ENCODE measurements at regions not wholly inside any gene's neighbourhood (a gene's known extent, or its start where the extent isn't known, plus 50 kb on each side); places are given as distances from the start of the nearest gene placed in this dataset.
A peak's percentile ranks its signal among the peaks of the same experiment; 100 is the strongest.
"Not testable (repeated sequence)": the region's sequence is repeated elsewhere in the genome, so short reads cannot be mapped to it uniquely, and the experiment has no call there.

DNA sequence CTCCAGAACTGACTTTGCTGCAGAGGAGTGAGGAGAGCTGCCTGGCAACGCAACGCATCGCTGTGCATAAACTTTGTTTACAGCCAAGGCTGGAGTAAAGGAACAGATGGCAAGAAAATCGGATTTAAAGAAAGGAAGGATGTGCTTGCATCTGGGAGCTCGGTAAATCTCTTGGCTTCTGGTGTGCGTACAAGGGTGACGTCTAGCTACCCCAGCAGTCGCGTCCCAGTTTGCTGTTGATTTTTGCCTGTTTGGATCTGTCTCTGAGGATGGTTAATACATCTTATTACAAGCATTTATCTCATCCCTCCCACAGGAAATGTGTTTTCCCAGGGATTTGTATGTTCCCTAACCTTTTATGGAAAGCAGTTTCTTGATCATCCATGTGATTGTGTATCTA, 73.3 kb upstream of the RALGPS2 start:
- no peak for DNase-seq
- WGBS, 2 donors = 22 to 34% methylated on average over 9 of the region's 9 CpGs
- intact Hi-C loops (cut with DNase I) = no loop called here
- no peaks in the 10 kb centered on the region for H3K27me3 ChIP-seq (ENCODE audit: control insufficient read depth in 1 of 2, insufficient read depth in 2 of 2, low read length in 1 of 2)
- H3K9me3 ChIP-seq (ENCODE audit: control insufficient read depth, low read length) = peaks cover 1% of the 10 kb centered on the region
- no peak for ATAC-seq (ENCODE audit: low FRiP score)
- H3K36me3 ChIP-seq (ENCODE audit: control insufficient read depth in 1 of 2, insufficient read depth in 2 of 2, low read length in 1 of 2) = no peaks in the 10 kb centered on the region
- no peaks in the 10 kb centered on the region for H3K4me1 ChIP-seq (ENCODE audit: control insufficient read depth in 1 of 2, insufficient read depth in 2 of 2, low read length in 2 of 2)
- no peak overlapping the region for H3K4me3 ChIP-seq (ENCODE audit: low read length in 2 of 2)
- H3K27ac ChIP-seq (ENCODE audit: low read depth in 1 of 2, low read length in 2 of 2) = no peak overlapping the region

GRCh38 chr1:178652506-178653490, 72.2 kb upstream of the RALGPS2 start:
- Histone ChIP-seq H3K27me3 (ENCODE audit: control insufficient read depth in 1 of 2, insufficient read depth in 2 of 2, low read length in 1 of 2) (no peaks in the 10 kb centered on the region), H3K9me3 (ENCODE audit: control insufficient read depth, low read length) (peaks cover 1% of the 10 kb centered on the region), H3K27ac (ENCODE audit: low read depth in 1 of 2, low read length in 2 of 2) (no peak overlapping the region), H3K4me3 (ENCODE audit: low read length in 2 of 2) (no peak overlapping the region), H3K4me1 (ENCODE audit: control insufficient read depth in 1 of 2, insufficient read depth in 2 of 2, low read length in 2 of 2) (no peaks in the 10 kb centered on the region), H3K36me3 (ENCODE audit: control insufficient read depth in 1 of 2, insufficient read depth in 2 of 2, low read length in 1 of 2) (no peaks in the 10 kb centered on the region)
- 86 to 87% methylated on average over 8 of the region's 8 CpGs for WGBS, 2 donors
- ATAC-seq (ENCODE audit: low FRiP score) (no peak), DNase-seq (no peak)
- intact Hi-C loops (cut with DNase I) = no loop called here

DNA sequence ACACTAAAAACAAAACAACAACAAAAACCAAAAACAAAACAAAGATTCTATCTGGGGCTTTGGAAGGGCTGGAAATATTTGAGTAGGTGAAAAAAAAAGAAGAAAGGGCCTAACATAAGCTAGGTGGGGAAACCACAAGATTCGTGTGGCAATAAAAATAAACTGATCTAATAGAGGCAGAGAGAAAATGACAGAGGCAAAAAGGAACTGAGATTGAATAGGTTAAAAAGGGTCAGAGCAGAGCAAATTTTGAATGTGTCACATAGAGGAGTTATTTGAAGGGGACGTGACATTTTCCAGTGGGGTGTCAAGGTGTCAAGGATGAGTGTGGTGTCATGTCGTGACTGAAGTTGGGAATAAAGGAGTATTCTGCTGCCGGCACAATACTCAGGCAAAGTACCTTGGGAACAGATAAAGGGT, 65.2 kb upstream of the RALGPS2 start:
- Histone ChIP-seq H3K9me3 (ENCODE audit: control insufficient read depth, low read length) (peaks cover 3% of the 10 kb centered on the region), H3K27ac (ENCODE audit: low read depth in 1 of 2, low read length in 2 of 2) (no peak overlapping the region), H3K36me3 (ENCODE audit: control insufficient read depth in 1 of 2, insufficient read depth in 2 of 2, low read length in 1 of 2) (no peaks in the 10 kb centered on the region), H3K27me3 (ENCODE audit: control insufficient read depth in 1 of 2, insufficient read depth in 2 of 2, low read length in 1 of 2) (no peaks in the 10 kb centered on the region), H3K4me3 (ENCODE audit: low read length in 2 of 2) (no peak overlapping the region), H3K4me1 (ENCODE audit: control insufficient read depth in 1 of 2, insufficient read depth in 2 of 2, low read length in 2 of 2) (no peaks in the 10 kb centered on the region)
- intact Hi-C loops (cut with DNase I) = no loop called here
- no peak for DNase-seq
- 61 to 72% methylated on average over 4 of the region's 4 CpGs for WGBS, 2 donors
- ATAC-seq (ENCODE audit: low FRiP score) = no peak

DNA sequence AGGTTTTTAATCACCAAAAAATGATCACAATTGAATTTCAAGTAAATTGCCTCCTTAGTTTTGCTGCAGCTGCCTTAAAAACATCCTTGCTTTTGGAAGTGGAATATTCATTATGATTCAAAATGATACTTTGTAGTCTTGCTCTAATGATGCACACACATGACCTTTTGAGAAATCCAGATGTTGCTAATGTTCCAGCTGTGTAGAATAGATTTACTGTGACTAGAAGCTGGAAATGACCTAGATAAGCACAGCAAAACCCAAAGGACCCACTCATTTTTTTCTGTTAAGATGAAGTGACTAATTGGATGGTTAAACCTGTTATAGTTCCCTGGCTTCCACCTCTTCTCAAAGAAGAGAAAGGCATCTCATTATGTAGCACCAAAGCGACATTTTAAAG, 64.6 kb upstream of the RALGPS2 start:
- 96 to 100% methylated on average over 1 of the region's 1 CpG for WGBS, 2 donors
- H3K9me3 ChIP-seq (ENCODE audit: control insufficient read depth, low read length) = peaks cover 3% of the 10 kb centered on the region
- intact Hi-C loops (cut with DNase I) = no loop called here
- no peaks in the 10 kb centered on the region for H3K27me3 ChIP-seq (ENCODE audit: control insufficient read depth in 1 of 2, insufficient read depth in 2 of 2, low read length in 1 of 2)
- H3K36me3 ChIP-seq (ENCODE audit: control insufficient read depth in 1 of 2, insufficient read depth in 2 of 2, low read length in 1 of 2) = no peaks in the 10 kb centered on the region
- DNase-seq (no peak), ATAC-seq (ENCODE audit: low FRiP score) (no peak)
- H3K4me1 ChIP-seq (ENCODE audit: control insufficient read depth in 1 of 2, insufficient read depth in 2 of 2, low read length in 2 of 2) = no peaks in the 10 kb centered on the region
- H3K4me3 ChIP-seq (ENCODE audit: low read length in 2 of 2) = no peak overlapping the region
- no peak overlapping the region for H3K27ac ChIP-seq (ENCODE audit: low read depth in 1 of 2, low read length in 2 of 2)

- DNase-seq = peak in 1 of 2 donors; percentile 42
- no peak overlapping the region for H3K4me3 ChIP-seq (ENCODE audit: low read length in 2 of 2)
Measured at GRCh38 chr1:178664278-178664677, 60.8 kb upstream of the RALGPS2 start.

GRCh38 chr1:178665579-178665978, 59.5 kb upstream of the RALGPS2 start:
- WGBS, 2 donors = 50 to 69% methylated on average over 1 of the region's 1 CpG
- no peak overlapping the region for H3K4me3 ChIP-seq (ENCODE audit: low read length in 2 of 2)
- no peaks in the 10 kb centered on the region for H3K27me3 ChIP-seq (ENCODE audit: control insufficient read depth in 1 of 2, insufficient read depth in 2 of 2, low read length in 1 of 2)
- DNase-seq (no peak), ATAC-seq (ENCODE audit: low FRiP score) (no peak)
- intact Hi-C loops (cut with DNase I) = no loop called here
- H3K4me1 ChIP-seq (ENCODE audit: control insufficient read depth in 1 of 2, insufficient read depth in 2 of 2, low read length in 2 of 2) = no peaks in the 10 kb centered on the region
- H3K27ac ChIP-seq (ENCODE audit: low read depth in 1 of 2, low read length in 2 of 2) = no peak overlapping the region
- no peaks in the 10 kb centered on the region for H3K36me3 ChIP-seq (ENCODE audit: control insufficient read depth in 1 of 2, insufficient read depth in 2 of 2, low read length in 1 of 2)
- H3K9me3 ChIP-seq (ENCODE audit: control insufficient read depth, low read length) = peaks cover 3% of the 10 kb centered on the region

More at GRCh38 chr1:178664278-178664677, 60.8 kb upstream of the RALGPS2 start:
- H3K4me1 ChIP-seq (ENCODE audit: control insufficient read depth in 1 of 2, insufficient read depth in 2 of 2, low read length in 2 of 2) = no peaks in the 10 kb centered on the region
- intact Hi-C loops (cut with DNase I) = no loop called here
- H3K27ac ChIP-seq (ENCODE audit: low read depth in 1 of 2, low read length in 2 of 2) = no peak overlapping the region
- no peaks in the 10 kb centered on the region for H3K27me3 ChIP-seq (ENCODE audit: control insufficient read depth in 1 of 2, insufficient read depth in 2 of 2, low read length in 1 of 2)
- H3K9me3 ChIP-seq (ENCODE audit: control insufficient read depth, low read length) = peaks cover 3% of the 10 kb centered on the region
- 75 to 86% methylated on average over 5 of the region's 5 CpGs for WGBS, 2 donors
- no peaks in the 10 kb centered on the region for H3K36me3 ChIP-seq (ENCODE audit: control insufficient read depth in 1 of 2, insufficient read depth in 2 of 2, low read length in 1 of 2)
- ATAC-seq (ENCODE audit: low FRiP score) = no peak

GRCh38 chr1:178666891-178667290, 58.2 kb upstream of the RALGPS2 start:
- intact Hi-C loops (cut with DNase I); ATAC-seq (ENCODE audit: low FRiP score): not testable (repeated sequence)

DNA sequence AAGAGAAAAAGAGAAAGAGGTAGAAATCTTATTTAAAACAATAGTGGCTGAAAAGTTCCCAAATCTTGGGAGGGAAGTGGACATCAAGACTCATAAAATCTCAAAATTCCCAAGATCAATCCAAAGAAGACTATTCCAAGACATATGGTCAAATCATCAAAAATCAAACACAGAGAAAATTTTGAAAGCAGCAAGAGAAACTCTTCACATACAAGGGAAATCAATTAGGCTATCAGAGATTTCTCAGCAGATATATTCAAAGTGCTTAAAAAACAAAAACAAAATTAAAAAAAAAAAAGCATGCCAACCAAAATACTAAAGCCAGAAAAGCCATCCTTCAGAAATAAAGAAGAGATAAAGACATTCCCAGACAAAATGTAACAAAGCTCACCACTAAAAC, 52.6 kb upstream of the RALGPS2 start:
- H3K4me1 ChIP-seq (ENCODE audit: control insufficient read depth in 1 of 2, insufficient read depth in 2 of 2, low read length in 2 of 2) = no peaks in the 10 kb centered on the region
- H3K27ac ChIP-seq (ENCODE audit: low read depth in 1 of 2, low read length in 2 of 2) = no peak overlapping the region
- intact Hi-C loops (cut with DNase I) = no loop called here
- H3K27me3 ChIP-seq (ENCODE audit: control insufficient read depth in 1 of 2, insufficient read depth in 2 of 2, low read length in 1 of 2) = no peaks in the 10 kb centered on the region
- no peaks in the 10 kb centered on the region for H3K36me3 ChIP-seq (ENCODE audit: control insufficient read depth in 1 of 2, insufficient read depth in 2 of 2, low read length in 1 of 2)
- DNase-seq = no peak
- no peaks in the 10 kb centered on the region for H3K9me3 ChIP-seq (ENCODE audit: control insufficient read depth, low read length)
- ATAC-seq (ENCODE audit: low FRiP score) = no peak
- H3K4me3 ChIP-seq (ENCODE audit: low read length in 2 of 2) = no peak overlapping the region

More at GRCh38 chr1:178666891-178667290, 58.2 kb upstream of the RALGPS2 start:
- whole genome bisulfite sequencing, 2 donors = 76% methylated on average over 9 of the region's 9 CpGs
- H3K27me3 ChIP-seq (ENCODE audit: control insufficient read depth in 1 of 2, insufficient read depth in 2 of 2, low read length in 1 of 2); H3K27ac ChIP-seq (ENCODE audit: low read depth in 1 of 2, low read length in 2 of 2); H3K4me3 ChIP-seq (ENCODE audit: low read length in 2 of 2); H3K36me3 ChIP-seq (ENCODE audit: control insufficient read depth in 1 of 2, insufficient read depth in 2 of 2, low read length in 1 of 2); DNase-seq; H3K9me3 ChIP-seq (ENCODE audit: control insufficient read depth, low read length); H3K4me1 ChIP-seq (ENCODE audit: control insufficient read depth in 1 of 2, insufficient read depth in 2 of 2, low read length in 2 of 2): not testable (repeated sequence)

- intact Hi-C loops (cut with DNase I); H3K4me3 ChIP-seq (ENCODE audit: low read length in 2 of 2); H3K4me1 ChIP-seq (ENCODE audit: control insufficient read depth in 1 of 2, insufficient read depth in 2 of 2, low read length in 2 of 2); H3K27me3 ChIP-seq (ENCODE audit: control insufficient read depth in 1 of 2, insufficient read depth in 2 of 2, low read length in 1 of 2); H3K27ac ChIP-seq (ENCODE audit: low read depth in 1 of 2, low read length in 2 of 2); ATAC-seq (ENCODE audit: low FRiP score); DNase-seq; H3K9me3 ChIP-seq (ENCODE audit: control insufficient read depth, low read length); H3K36me3 ChIP-seq (ENCODE audit: control insufficient read depth in 1 of 2, insufficient read depth in 2 of 2, low read length in 1 of 2): not testable (repeated sequence)
- 76 to 82% methylated on average over 1 of the region's 1 CpG for WGBS, 2 donors
Measured at GRCh38 chr1:178674559-178674958, 50.5 kb upstream of the RALGPS2 start.
